ENCODE measurements at regions not wholly inside any gene's neighbourhood (a gene's known extent, or its start where the extent isn't known, plus 50 kb on each side); places are given as distances from the start of the nearest gene placed in this dataset.

DNA sequence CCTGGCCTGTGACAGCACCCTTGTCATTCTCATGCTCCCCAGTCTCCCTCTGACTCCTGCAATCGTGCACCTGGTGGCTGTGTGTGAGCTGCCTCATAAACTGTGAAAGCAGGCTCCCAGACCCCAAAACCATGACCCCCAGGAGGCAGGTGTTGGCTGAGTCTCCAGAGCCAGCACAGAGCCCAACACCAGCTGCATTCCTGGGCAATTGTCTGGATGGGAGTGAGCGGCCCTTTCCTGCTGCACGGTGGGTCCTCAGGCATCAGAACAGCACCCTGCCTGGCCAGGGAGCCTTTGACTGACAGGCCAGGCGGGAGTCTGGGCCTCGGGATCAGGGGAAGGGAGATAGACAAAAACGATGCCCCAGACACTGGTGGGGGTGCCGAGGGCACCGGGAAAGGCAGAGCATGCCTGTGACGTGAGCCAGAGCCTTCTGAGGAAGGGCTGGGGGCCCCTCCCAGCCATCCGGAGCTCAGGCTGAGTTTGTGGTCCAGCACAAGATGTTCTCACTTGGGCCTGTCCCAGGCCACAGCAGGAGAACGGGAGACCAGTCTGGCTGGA is 135.1 kb upstream of the GPC1 start:
- no peak for DNase-seq

DNA sequence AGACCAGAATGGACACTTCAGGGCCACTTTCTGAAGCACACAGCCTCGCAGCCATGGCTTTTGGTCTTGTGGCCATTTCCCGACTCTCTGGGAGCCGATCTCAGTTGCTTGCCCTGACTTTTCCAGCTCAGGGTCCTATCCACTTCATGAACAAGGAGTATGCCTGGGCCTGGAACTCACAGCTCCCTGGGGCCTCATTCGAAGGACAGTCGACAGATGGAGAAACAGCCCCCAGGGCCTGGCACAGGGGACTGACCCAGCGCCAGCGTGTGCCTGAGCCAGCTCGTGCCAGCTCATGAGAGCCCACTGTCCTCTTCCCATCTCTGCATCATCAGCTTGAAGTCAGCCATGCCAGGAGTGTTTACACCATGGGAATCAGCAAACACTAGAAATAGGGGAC is 134.6 kb upstream of the GPC1 start:
- no peak for DNase-seq

DNA sequence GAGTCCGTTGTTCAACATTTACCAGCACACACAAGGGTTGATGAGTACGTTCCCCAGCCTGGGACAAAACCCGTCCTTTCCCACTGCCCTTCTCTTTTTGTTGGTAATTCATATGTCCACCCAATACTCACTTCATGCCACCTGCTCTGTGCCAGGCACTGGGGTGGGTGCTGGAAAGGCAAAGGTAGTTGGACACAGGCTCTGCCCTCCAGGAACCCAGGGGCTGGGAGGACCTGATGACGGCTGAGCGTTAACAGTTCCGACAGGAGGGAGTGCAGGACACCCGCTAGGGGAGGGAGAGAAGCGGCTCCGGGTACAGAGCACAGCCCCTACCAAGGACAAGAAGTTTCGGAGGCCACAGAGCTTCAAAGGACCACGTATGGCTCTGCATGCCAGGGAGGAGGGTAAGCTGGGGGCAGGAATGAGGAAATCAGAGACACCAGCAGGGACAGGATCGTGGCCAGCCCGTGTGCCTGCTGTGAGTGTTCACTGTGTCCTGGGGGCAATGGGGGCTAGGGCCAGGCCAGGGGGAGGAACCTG is 134.1 kb upstream of the GPC1 start:
- DNase-seq, result no peak

DNA sequence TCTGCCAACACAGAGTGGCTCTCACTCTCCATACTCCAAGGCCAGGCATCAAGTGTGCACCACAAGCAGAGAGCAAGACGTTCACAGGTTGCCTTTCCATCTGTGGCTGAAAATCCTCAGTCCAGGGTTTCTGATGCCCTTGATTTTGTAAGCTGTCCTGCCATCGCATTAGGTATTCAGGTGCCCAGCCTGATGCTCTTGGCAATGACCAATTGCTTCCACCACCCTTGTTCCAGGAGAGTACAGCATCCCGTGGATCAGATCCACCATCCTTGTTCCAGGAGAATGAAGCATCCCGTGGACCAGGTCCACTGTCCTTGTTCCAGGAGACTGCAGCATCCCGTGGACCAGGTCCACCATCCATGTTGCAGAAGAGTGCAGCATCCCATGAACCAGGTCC is 133.4 kb upstream of the GPC1 start:
- DNase-seq, result no peak

DNA sequence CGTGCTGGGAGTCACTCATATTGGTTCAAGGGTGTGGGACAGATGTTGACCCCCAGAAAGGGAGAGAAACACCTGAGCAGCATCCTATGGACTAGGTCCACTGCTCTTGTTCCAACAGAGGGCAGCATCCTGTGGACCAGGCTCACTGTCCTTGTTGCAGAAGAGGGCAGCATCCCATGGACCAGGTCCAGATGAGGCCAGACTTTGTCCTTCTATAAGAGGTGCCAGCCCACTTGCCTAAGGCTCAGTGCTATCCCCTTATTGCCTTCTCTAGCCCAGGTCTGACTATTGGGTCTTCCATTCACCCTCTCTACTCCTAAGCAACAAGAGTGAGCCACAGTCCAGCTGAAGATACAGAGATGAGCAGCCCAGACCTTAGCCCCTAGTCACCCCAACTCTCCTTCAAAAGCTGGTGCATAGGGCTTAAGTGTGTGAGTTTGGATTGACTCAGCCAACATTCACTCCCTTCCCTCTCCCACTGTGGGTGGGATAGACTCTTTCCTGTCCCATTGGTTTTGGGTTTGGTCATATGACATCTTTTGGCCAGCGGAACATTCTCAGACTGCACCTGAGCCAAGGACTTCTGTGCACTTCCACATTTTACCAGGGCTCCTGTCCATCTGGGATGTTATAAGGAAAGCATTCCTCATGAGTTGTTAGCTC is 132.4 kb upstream of the GPC1 start:
- no peak for DNase-seq

GRCh38 chr2:240303896-240304745 is 131.3 kb upstream of the GPC1 start:
- DNase-seq, result no peak

DNA sequence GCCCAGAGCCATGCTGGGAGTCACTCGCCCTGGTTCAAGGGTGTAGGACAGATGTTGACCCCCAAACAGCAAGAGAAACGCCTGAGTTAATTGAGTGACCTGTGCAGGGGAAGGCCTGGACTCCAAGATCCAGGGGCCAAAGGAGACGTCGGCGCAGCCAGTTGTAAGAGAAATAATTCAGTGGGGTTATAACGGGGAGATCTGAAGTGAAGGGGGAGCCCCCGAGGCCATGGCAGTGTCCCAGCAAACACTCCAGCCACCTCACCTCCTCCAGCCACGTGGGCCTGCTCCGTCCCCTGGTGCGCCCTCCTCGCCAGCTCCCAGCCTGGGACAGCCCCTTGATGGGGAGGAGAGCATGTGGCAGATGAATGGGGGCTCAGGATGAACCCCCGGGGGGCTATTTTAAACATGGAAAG is 130.7 kb upstream of the GPC1 start:
- DNase-seq, result no peak

- no peak for DNase-seq
Measured at GRCh38 chr2:240305369-240305962, 130.0 kb upstream of the GPC1 start.

- no peak for DNase-seq
Measured at GRCh38 chr2:240306185-240306584, 129.3 kb upstream of the GPC1 start.

DNA sequence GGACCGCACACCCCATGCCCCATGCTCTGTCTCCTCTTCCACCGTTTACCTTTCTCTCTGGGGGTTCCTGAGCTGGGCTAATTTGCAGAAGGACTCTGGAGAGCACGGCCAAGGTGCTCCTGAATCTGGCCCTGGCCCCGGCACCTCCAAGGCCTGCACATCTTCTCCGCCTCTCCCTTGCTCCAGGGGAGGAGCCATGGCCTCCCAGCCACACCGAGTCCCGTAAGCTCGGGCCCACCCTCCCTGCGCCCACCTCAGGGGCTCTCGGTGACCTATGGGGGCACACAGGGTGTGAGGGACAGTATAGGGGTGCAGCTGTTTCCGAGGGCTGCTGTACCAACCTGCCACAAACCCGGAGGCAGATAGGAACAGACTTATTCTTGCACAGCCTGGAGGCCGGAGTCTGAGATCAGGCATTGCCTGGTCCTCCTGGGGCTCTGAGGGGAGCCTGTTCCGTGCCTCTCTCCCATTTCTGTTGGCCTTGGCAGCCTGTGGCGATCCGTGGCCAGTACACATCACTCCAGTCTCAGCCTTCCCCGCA is 127.3 kb upstream of the GPC1 start:
- no peak for DNase-seq

DNA sequence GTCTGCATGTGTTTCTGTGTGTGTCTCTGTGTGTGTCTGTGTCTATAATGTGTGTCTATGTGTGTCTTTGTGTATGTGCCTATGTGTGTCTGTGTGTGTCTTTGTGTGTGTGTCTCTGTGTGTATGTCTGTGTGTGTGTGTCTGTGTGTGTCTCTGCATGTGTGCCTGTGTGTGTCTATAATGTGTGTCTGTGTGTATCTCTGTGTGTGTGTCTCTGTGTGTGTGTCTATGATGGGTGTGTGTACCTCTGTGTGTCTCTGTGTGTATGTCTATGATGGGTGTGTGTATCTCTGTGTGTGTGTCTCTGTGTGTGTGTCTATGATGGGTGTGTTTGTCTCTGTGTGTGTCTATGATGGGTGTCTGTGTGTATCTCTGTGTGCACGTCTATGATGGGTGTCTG is 126.2 kb upstream of the GPC1 start:
- no peak for DNase-seq

DNA sequence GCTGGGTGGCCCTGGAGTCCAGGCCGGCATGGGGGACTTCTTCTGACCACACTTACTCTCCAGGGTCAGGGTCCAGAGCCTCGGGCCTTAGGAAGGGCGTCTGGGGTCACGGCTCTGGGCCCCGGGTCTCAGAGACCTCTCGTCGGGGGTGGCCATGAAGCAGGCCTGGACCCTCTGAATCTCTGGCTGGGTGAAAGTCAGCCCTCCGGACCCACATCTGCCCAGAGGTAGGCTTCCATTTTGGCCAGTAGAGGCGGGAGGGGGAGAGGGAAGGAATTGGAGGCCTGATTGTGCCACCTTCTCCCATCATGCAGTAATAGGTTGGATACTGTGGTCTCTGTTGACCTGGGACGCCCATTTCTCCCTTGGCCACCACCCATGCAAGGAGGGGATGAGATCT is 125.3 kb upstream of the GPC1 start:
- no peak for DNase-seq

DNA sequence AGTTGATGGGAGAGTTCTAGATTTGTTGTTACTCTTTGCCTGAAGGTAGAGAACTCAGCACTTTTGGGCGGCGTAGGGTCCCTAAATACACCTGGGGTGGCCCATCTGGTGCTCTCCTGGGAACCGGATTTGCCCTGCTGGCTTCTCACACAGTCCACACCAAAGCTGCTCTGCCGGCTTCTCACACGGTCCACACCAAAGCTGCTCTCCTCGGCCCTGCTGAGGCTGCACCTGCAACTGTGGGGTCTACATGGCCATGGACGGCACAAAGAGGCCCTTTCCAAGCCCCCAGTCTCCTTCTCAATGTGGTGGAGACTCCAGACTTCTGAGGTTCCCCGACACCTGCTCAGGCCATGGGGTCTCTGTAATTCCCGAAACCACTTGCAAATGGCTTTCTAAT is 124.8 kb upstream of the GPC1 start:
- DNase-seq, result no peak

DNA sequence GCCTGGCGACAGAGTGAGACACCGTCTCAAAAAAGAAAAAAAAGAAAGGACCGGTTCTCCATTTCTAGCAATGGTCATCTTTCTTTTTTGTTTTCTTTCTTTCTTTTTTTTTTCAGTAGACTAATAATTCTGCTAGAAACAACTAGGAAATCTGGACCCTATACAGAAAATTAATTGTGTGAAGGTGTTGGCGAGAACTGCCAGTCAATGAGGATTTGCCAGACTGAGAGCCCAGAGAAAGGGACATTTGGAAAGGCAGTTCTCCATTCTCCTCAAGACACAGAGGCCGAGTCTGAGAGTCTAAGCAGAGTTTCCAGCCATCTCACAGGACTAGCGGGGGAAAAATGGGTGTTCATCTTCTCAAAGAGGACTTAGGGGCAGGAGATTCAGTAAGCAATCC is 123.6 kb upstream of the GPC1 start:
- DNase-seq, result no peak

DNA sequence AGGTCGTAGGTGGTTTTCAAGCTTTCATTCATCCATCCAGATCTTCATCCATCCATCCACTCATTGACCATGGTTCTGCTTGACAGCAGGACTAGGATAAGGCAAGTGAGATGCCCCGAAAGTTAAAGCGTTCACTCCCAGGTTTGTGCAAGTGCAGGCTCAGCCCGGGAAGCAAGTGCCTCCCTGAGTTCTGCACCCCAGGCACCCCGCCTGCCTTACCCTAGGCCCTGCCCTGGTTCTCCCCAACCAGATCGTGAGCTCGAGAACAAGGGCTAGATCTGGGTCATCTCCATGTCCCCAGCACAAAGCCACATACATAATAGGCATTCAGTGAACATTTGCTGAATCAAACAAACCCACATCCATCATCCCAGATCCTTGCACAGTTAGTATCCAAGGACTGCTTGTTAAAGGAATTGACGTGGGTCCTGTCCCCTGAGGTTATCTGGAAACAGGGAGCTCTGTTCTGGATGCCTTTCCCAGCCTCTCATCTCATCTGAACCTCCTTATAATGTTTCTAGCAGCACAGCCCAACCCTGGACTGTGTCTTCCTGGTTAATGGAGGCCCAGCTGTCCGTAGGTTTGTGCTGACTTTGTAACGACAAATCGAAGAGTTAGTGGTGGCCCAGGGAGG is 116.1 kb upstream of the GPC1 start:
- no peak for DNase-seq

GRCh38 chr2:240319855-240320203 is 115.6 kb upstream of the GPC1 start:
- no peak for DNase-seq

DNA sequence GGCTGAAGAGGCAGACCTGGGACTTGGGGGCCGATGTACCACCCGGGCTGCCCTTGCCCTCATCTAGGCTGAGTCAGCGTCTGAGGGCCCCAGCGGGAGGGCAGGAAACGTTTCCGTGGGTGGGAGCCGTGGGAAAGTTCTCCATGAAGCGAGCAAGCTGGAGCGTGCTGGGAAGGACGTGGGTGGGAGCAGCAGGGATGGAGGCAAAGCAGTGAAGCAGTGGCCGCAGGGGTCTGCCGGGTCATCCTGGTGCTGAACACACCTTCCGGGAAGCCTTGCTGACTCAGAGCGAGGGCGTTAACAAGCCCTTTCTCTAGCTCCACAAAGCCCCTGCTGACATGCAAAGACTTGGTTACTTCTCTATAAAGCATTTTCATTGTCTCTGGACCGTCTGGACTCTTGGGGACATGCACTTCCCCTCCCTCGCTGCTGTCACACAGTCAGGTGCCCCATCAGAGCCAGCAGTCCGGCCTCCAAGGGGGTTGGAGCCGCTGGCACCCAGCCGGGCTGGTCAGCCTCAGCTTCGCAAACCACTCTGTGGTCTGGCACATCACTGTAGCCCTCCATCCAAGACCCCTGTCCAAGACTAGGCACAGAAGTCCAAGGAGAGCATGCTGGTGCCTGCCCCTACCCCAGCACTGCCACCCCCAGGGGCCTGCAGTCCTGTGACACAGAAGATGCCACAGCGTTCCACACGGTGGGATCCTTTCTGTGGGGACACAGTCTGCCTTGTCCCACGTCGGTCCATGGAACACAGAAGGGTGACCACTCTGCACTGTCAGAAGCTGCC is 115.1 kb upstream of the GPC1 start:
- no peak for DNase-seq

DNA sequence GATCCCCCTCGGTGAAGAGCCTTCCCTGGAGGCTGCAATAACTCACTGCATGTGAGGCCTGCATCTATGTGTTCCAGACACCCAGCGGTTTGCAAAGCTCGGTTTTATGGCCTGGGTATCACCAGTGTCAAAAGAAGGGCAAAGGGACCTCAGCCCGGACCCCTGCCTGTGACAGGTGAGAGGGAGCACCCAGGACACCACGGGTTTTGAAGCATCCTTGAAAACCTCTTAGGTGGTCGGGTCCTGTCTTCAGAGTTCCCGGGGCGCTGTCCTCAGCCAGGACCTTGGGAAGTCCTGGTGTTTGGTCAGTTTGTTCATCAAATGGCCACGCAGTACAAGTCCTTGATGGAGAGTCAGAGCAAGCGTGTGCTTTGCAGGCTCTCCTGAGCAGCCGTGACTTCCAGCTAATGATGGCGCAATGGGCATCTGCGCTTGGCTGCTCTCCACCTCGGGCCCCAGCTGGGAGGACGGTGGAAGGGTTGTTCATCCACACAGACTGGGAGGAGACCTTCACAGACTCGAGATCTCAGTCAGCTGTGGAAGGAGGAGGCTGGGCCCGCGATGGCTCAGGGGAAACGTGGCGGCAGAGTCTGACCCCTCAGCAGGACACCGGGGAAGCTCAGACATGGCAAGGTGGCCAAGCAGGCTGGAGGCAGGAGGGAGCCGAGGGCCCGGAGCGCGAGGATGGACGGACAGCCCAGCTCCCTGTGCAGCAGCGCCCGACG is 113.1 kb upstream of the GPC1 start:
- no peak for DNase-seq

- DNase-seq, result no peak
Measured at GRCh38 chr2:240322991-240323390, 112.5 kb upstream of the GPC1 start.

- no peak for DNase-seq
Measured at GRCh38 chr2:240323601-240324291, 111.7 kb upstream of the GPC1 start.

Data from NCI-H2227 treated with DMSO at 0.1 percent for 48 hours (cell line).